H9 (cell line): ENCODE measurements at regions not wholly inside any gene's neighbourhood (a gene's known extent, or its start where the extent isn't known, plus 50 kb on each side); places are given as distances from the start of the nearest gene placed in this dataset.

Experiments
- DNase-seq: peaks from one replicate; pipeline ENCODE4 v3.0.0-alpha.2; 2017
- H2AFZ ChIP-seq: one replicate; pipeline ENCODE4 v1.6.1; 2013; ENCODE audit warnings: mild to moderate bottlenecking, low read length, control low read depth, moderate library complexity
- H2AK5ac ChIP-seq: 2 replicates; pipeline ENCODE4 v1.6.1; 2013; ENCODE audit warnings: low read length, control low read depth, mixed read lengths; ENCODE audit not compliant: insufficient read length
- H2BK120ac ChIP-seq: one replicate; pipeline ENCODE4 v1.6.1; 2013; ENCODE audit warnings: low read depth, mild to moderate bottlenecking, low read length, control low read depth, inconsistent platforms; ENCODE audit not compliant: poor library complexity, severe bottlenecking
- H2BK12ac ChIP-seq: 2 replicates; pipeline ENCODE4 v1.6.1; 2013; ENCODE audit warnings: low read length, control low read depth, mixed read lengths, low read depth; ENCODE audit not compliant: insufficient read length
- H2BK15ac ChIP-seq: 2 replicates; pipeline ENCODE4 v1.6.1; 2013; ENCODE audit warnings: low read depth, low read length, control low read depth
- H2BK20ac ChIP-seq: one replicate; pipeline ENCODE4 v1.6.1; 2013; ENCODE audit warnings: low read depth, mild to moderate bottlenecking, low read length, control low read depth, inconsistent platforms; ENCODE audit not compliant: poor library complexity, severe bottlenecking
- H2BK5ac ChIP-seq: 2 replicates; pipeline ENCODE4 v1.6.1; 2013; ENCODE audit warnings: low read length, control low read depth, mixed read lengths; ENCODE audit not compliant: insufficient read length
- H3K14ac ChIP-seq: 2 replicates; pipeline ENCODE4 v1.6.1; 2013; ENCODE audit warnings: low read length, control low read depth; ENCODE audit not compliant: insufficient read depth
- H3K18ac ChIP-seq: 2 replicates; pipeline ENCODE4 v1.6.1; 2013; ENCODE audit warnings: low read depth, mild to moderate bottlenecking, mixed read lengths, low read length, control low read depth; ENCODE audit not compliant: insufficient read length
- H3K23ac ChIP-seq: 2 replicates; pipeline ENCODE4 v1.6.1; 2013; ENCODE audit warnings: low read length, control low read depth, mixed read lengths, low read depth; ENCODE audit not compliant: insufficient read length
- H3K23me2 ChIP-seq: 2 replicates; pipeline ENCODE4 v1.6.1; 2013; ENCODE audit warnings: low read depth, mild to moderate bottlenecking, mixed read lengths, low read length, control low read depth; ENCODE audit not compliant: insufficient read length, poor library complexity, severe bottlenecking
- H3K27ac ChIP-seq: 2 replicates; pipeline ENCODE4 v1.5.1; 2013; ENCODE audit warnings: low read length, control low read depth, mixed read lengths, low read depth; ENCODE audit not compliant: insufficient read length
- H3K27me3 ChIP-seq: 2 replicates; pipeline ENCODE4 v1.6.1; 2013; ENCODE audit warnings: low read length, control low read depth, inconsistent platforms; ENCODE audit not compliant: insufficient read depth
- H3K4ac ChIP-seq: 2 replicates; pipeline ENCODE4 v1.6.1; 2013; ENCODE audit warnings: low read depth, mild to moderate bottlenecking, control low read depth, inconsistent platforms, low read length, moderate library complexity
- H3K4me1 ChIP-seq: 2 replicates; pipeline ENCODE4 v1.6.1; 2013; ENCODE audit warnings: low read length, control low read depth, inconsistent platforms; ENCODE audit not compliant: insufficient read depth
- H3K4me2 ChIP-seq: 2 replicates; pipeline ENCODE4 v1.6.1; 2013; ENCODE audit warnings: low read length, control low read depth, mixed read lengths; ENCODE audit not compliant: insufficient read length, insufficient read depth
- H3K56ac ChIP-seq: 2 replicates; pipeline ENCODE4 v1.6.1; 2013; ENCODE audit warnings: low read depth, mild to moderate bottlenecking, mixed read lengths, low read length, control low read depth; ENCODE audit not compliant: insufficient read length
- H3K79me1 ChIP-seq: 2 replicates; pipeline ENCODE4 v1.6.1; 2013; ENCODE audit warnings: low read depth, mild to moderate bottlenecking, moderate library complexity, low read length, control low read depth, inconsistent platforms; ENCODE audit not compliant: insufficient read depth, poor library complexity, severe bottlenecking
- H3K79me2 ChIP-seq: 2 replicates; pipeline ENCODE4 v1.6.1; 2013; ENCODE audit warnings: low read length, control low read depth, inconsistent platforms; ENCODE audit not compliant: insufficient read depth
- H3K9ac ChIP-seq: 2 replicates; pipeline ENCODE4 v1.6.1; 2013; ENCODE audit warnings: low read length, control low read depth, mixed read lengths; ENCODE audit not compliant: insufficient read length; ENCODE audit errors: extremely low read depth
- H3K9me3 ChIP-seq: one replicate; pipeline ENCODE4 v1.6.1; 2013; ENCODE audit warnings: low read depth, low read length, inconsistent platforms; ENCODE audit not compliant: control insufficient read depth
- H3T11ph ChIP-seq: one replicate; pipeline ENCODE4 v1.6.1; 2013; ENCODE audit warnings: mild to moderate bottlenecking, low read length, control low read depth, inconsistent platforms
- H4K20me1 ChIP-seq: one replicate; pipeline ENCODE4 v1.6.1; 2013; ENCODE audit not compliant: control insufficient read depth, insufficient read length, insufficient read depth
- H4K5ac ChIP-seq: 2 replicates; pipeline ENCODE4 v1.6.1; 2013; ENCODE audit warnings: low read depth, mild to moderate bottlenecking, mixed read lengths, low read length, control low read depth; ENCODE audit not compliant: insufficient read length
- H4K8ac ChIP-seq: replicated peaks from 2 replicates; pipeline ENCODE4 v1.6.1; 2013; ENCODE audit warnings: low read length, control low read depth, mixed read lengths, low read depth; ENCODE audit not compliant: insufficient read length
- H4K91ac ChIP-seq: 2 replicates; pipeline ENCODE4 v1.6.1; 2013; ENCODE audit warnings: low read depth, mild to moderate bottlenecking, moderate library complexity, mixed read lengths, low read length, control low read depth; ENCODE audit not compliant: insufficient read length
- H3K27ac Mint-ChIP-seq, 3 experiments: 2 replicates in 2 of 3; 3 replicates in 1 of 3; pipeline ENCODE4 v1.8.0; 2020 to 2021; ENCODE audit warnings: mixed read lengths in 3 of 3, mild to moderate bottlenecking in 1 of 3, moderate library complexity in 1 of 3
- H3K27me3 Mint-ChIP-seq: 2 replicates; pipeline ENCODE4 v1.8.0; 2021; ENCODE audit warnings: low read depth, mild to moderate bottlenecking, moderate library complexity, mixed read lengths
- H3K36me3 Mint-ChIP-seq, 3 experiments: 2 replicates in 2 of 3; 3 replicates in 1 of 3; pipeline ENCODE4 v1.8.0; 2020 to 2021; ENCODE audit warnings: low read depth in 3 of 3, mixed read lengths in 3 of 3; ENCODE audit not compliant: insufficient read depth in 1 of 3
- H3K4me1 Mint-ChIP-seq, 2 experiments: 2 replicates each; pipeline ENCODE4 v1.8.0; 2020; ENCODE audit warnings: mixed read lengths in 2 of 2
- H3K4me3 Mint-ChIP-seq, 2 experiments: 2 replicates in 1 of 2; 3 replicates in 1 of 2; pipeline ENCODE4 v1.8.0; 2020 to 2021; ENCODE audit warnings: mild to moderate bottlenecking in 2 of 2, mixed read lengths in 2 of 2, moderate library complexity in 1 of 2
- H3K9me3 Mint-ChIP-seq, 2 experiments: 2 replicates in 1 of 2; 3 replicates in 1 of 2; pipeline ENCODE4 v1.8.0; 2020; ENCODE audit warnings: mild to moderate bottlenecking in 2 of 2, mixed read lengths in 2 of 2, moderate library complexity in 1 of 2
- WGBS: extraction: QIAGEN DNeasy Blood & Tissue Kit; methylation state at CpG from one replicate; pipeline ENCODE4 v1.1.7; 2013; ENCODE audit warnings: missing lambda C conversion rate, low lambda C conversion rate, mixed read lengths; ENCODE audit not compliant: insufficient read length; ENCODE audit errors: extremely low coverage; 5-methylcytosine and 5-hydroxymethylcytosine counted together
- TF ChIP-seq, protein P1 (sequence below): fragments of 200-600 bp; sonication (generic); conservative IDR thresholded peaks from 3 replicates; pipeline ENCODE4 v1.8.0; 2021; ENCODE audit warnings: antibody characterized with exemption, mild to moderate bottlenecking

DNA sequence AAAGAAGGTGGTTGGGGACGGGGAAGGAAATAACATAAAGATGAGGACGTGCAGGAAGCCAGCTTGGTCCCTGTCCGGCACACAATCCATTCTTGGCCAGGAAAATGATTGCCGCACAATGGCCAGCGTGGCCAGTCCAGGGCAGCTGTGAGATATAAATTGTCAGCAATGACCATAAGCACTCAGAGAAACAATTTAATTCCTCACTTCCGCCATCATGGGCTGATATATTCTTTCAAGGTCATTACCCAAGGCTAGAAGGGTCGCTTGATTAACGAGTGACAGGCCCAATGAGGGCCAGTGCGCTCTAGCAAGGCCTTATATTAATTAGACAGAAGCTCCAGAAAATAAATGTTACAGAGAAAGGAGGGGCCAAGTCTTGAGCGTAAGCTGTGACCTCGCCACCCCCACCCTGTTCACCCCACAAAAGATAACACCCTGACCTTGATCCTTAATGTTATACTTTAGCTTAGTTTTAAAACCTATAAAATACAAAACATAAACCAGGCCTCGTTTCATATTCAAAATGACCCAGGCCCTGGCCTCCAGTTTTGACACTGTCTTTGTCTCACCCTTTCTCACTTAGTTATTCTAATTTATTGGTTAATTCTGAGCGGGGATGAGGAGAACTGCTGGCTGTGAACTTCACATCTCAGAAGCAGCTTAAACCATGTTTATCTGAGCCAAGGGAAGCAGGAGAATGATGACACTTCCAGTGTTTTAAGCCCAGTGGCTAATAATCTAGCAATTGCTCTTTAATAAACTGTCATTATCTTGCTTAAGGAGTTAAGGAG, 478.3 kb upstream of the ZFHX3 start:
- Histone ChIP-seq H2AK5ac (no peak overlapping the region), H3K23me2 (no peaks in the 10 kb centered on the region), H4K5ac (no peak overlapping the region), H2BK20ac (no peak overlapping the region), H2BK120ac (no peak overlapping the region), H3K14ac (no peak overlapping the region), H3T11ph (no peak overlapping the region), H4K20me1 (no peaks in the 10 kb centered on the region), H3K56ac (no peak overlapping the region), H3K4me1 (peaks cover 12% of the 10 kb centered on the region; the same call in 1 of the 2 replicates), H3K79me1 (no peaks in the 10 kb centered on the region), H3K4me2 (no peak overlapping the region), H3K18ac (no peak overlapping the region), H3K23ac (no peak overlapping the region), H3K27me3 (no peaks in the 10 kb centered on the region), H3K79me2 (no peaks in the 10 kb centered on the region), H3K4ac (no peak overlapping the region), H4K8ac (no peak overlapping the region), H2BK5ac (no peak overlapping the region), H2BK12ac (no peak overlapping the region), H2AFZ (no peak overlapping the region), H4K91ac (no peak overlapping the region), H3K9me3 (no peaks in the 10 kb centered on the region), H3K27ac (no peak overlapping the region), H3K9ac (no peak overlapping the region), H2BK15ac (no peak overlapping the region)
- no CpG with 5 or more reads among the region's 13 CpGs for WGBS
- no peaks in the 10 kb centered on the region for H3K36me3 Mint-ChIP-seq
- no peak overlapping the region for H3K27ac Mint-ChIP-seq
- TF ChIP-seq, protein P1, sequence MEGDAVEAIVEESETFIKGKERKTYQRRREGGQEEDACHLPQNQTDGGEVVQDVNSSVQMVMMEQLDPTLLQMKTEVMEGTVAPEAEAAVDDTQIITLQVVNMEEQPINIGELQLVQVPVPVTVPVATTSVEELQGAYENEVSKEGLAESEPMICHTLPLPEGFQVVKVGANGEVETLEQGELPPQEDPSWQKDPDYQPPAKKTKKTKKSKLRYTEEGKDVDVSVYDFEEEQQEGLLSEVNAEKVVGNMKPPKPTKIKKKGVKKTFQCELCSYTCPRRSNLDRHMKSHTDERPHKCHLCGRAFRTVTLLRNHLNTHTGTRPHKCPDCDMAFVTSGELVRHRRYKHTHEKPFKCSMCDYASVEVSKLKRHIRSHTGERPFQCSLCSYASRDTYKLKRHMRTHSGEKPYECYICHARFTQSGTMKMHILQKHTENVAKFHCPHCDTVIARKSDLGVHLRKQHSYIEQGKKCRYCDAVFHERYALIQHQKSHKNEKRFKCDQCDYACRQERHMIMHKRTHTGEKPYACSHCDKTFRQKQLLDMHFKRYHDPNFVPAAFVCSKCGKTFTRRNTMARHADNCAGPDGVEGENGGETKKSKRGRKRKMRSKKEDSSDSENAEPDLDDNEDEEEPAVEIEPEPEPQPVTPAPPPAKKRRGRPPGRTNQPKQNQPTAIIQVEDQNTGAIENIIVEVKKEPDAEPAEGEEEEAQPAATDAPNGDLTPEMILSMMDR = no peak
- no peak for DNase-seq
- no peaks in the 10 kb centered on the region for H3K27me3 Mint-ChIP-seq
- H3K4me1 Mint-ChIP-seq = peaks cover 20 to 24% of the 10 kb centered on the region in 2 experiments
- no peak overlapping the region for H3K4me3 Mint-ChIP-seq
- H3K9me3 Mint-ChIP-seq = no peaks in the 10 kb centered on the region; a peak in 1 of 5 replicates
